ENCODE measurements at regions not wholly inside any gene's neighbourhood (a gene's known extent, or its start where the extent isn't known, plus 50 kb on each side); places are given as distances from the start of the nearest gene placed in this dataset.

GRCh38 chr12:11534064-11534463, 115.4 kb upstream of the ETV6 start:
- no peaks in the 10 kb centered on the region for H3K36me3 Mint-ChIP-seq (ENCODE audit: insufficient read depth)
- no peak overlapping the region for H3K4me3 Mint-ChIP-seq (ENCODE audit: low read depth)
- peaks cover 4% of the 10 kb centered on the region for H3K4me1 Mint-ChIP-seq (ENCODE audit: low read depth)
- peaks cover 30% of the 10 kb centered on the region for H3K27me3 Mint-ChIP-seq
- H3K9me3 Mint-ChIP-seq (ENCODE audit: low read depth) = peaks cover 2% of the 10 kb centered on the region
- DNase-seq (ENCODE audit: low spot score, unreplicated experiment) = no peak
- TF ChIP-seq CTCF (IDR thresholded peaks at IDR 0.05; ENCODE audit: unreplicated experiment) = no peak
- no peak overlapping the region for H3K27ac Mint-ChIP-seq

- Mint-ChIP-seq H3K36me3 (ENCODE audit: insufficient read depth) (no peaks in the 10 kb centered on the region), H3K4me1 (ENCODE audit: low read depth) (peaks cover 4% of the 10 kb centered on the region), H3K27me3 (peaks cover 23% of the 10 kb centered on the region), H3K4me3 (ENCODE audit: low read depth) (no peak overlapping the region), H3K27ac (no peak overlapping the region), H3K9me3 (ENCODE audit: low read depth) (peaks cover 5% of the 10 kb centered on the region)
- TF ChIP-seq CTCF (IDR thresholded peaks at IDR 0.05; ENCODE audit: unreplicated experiment) = no peak
- DNase-seq (ENCODE audit: low spot score, unreplicated experiment) = no peak
Observed at GRCh38 chr12:11535127-11535526, 114.3 kb upstream of the ETV6 start.

- Mint-ChIP-seq H3K4me1 (ENCODE audit: low read depth) (peaks cover 9% of the 10 kb centered on the region), H3K27ac (no peak overlapping the region), H3K9me3 (ENCODE audit: low read depth) (peaks cover 5% of the 10 kb centered on the region), H3K27me3 (peaks cover 6% of the 10 kb centered on the region), H3K36me3 (ENCODE audit: insufficient read depth) (no peaks in the 10 kb centered on the region), H3K4me3 (ENCODE audit: low read depth) (no peak overlapping the region)
- TF ChIP-seq CTCF (IDR thresholded peaks at IDR 0.05; ENCODE audit: unreplicated experiment) = no peak
- DNase-seq (ENCODE audit: low spot score, unreplicated experiment) = no peak
Observed at GRCh38 chr12:11539156-11539555, 110.3 kb upstream of the ETV6 start.

GRCh38 chr12:11540156-11540555, 109.3 kb upstream of the ETV6 start:
- H3K4me1 Mint-ChIP-seq (ENCODE audit: low read depth) = peaks cover 10% of the 10 kb centered on the region
- DNase-seq (ENCODE audit: low spot score, unreplicated experiment) = no peak
- no peak overlapping the region for H3K27ac Mint-ChIP-seq
- H3K9me3 Mint-ChIP-seq (ENCODE audit: low read depth) = peaks cover 5% of the 10 kb centered on the region
- H3K27me3 Mint-ChIP-seq = peaks cover 2% of the 10 kb centered on the region
- no peaks in the 10 kb centered on the region for H3K36me3 Mint-ChIP-seq (ENCODE audit: insufficient read depth)
- no peak overlapping the region for H3K4me3 Mint-ChIP-seq (ENCODE audit: low read depth)
- no peak for TF ChIP-seq CTCF (IDR thresholded peaks at IDR 0.05; ENCODE audit: unreplicated experiment)

GRCh38 chr12:11540615-11541310, 108.7 kb upstream of the ETV6 start:
- DNase-seq (ENCODE audit: low spot score, unreplicated experiment) = no peak
- Mint-ChIP-seq H3K4me3 (ENCODE audit: low read depth) (no peak overlapping the region), H3K4me1 (ENCODE audit: low read depth) (peaks cover 12% of the 10 kb centered on the region), H3K36me3 (ENCODE audit: insufficient read depth) (no peaks in the 10 kb centered on the region), H3K9me3 (ENCODE audit: low read depth) (peaks cover 5% of the 10 kb centered on the region), H3K27ac (no peak overlapping the region), H3K27me3 (no peaks in the 10 kb centered on the region)
- TF ChIP-seq CTCF (IDR thresholded peaks at IDR 0.05; ENCODE audit: unreplicated experiment) = no peak
